ENCODE measurements at regions not wholly inside any gene's neighbourhood (a gene's known extent, or its start where the extent isn't known, plus 50 kb on each side); places are given as distances from the start of the nearest gene placed in this dataset.

GRCh38 chr3:113055961-113056360 lies 65.2 kb downstream of the GTPBP8 start:
- WGBS: 83% methylated on average over 5 of the region's 5 CpGs
- TF ChIP-seq HNF4A (conservative IDR thresholded peaks at IDR 0.05) (no peak), SP1 (IDR thresholded peaks at IDR 0.05) (no peak)
- Histone ChIP-seq H3K9me3 (ENCODE audit: control insufficient read depth in 4 of 4, low read length in 3 of 4) (no peaks in the 10 kb centered on the region), H3K27ac (ENCODE audit: low read depth in 1 of 2, low read length in 2 of 2) (no peak overlapping the region), H3K36me3 (ENCODE audit: control insufficient read depth in 4 of 4, insufficient read depth in 3 of 4, low read depth in 1 of 4, low read length in 3 of 4) (no peaks in the 10 kb centered on the region), H3K4me1 (ENCODE audit: control insufficient read depth in 4 of 4, insufficient read depth in 4 of 4, low read length in 3 of 4) (peaks cover 2 to 3% (median 3%) of the 10 kb centered on the region in 4 donors), H3K9ac (ENCODE audit: low read depth in 1 of 2, low read length in 2 of 2) (no peak overlapping the region), H3K4me3 (ENCODE audit: low read depth in 1 of 3, low read length in 3 of 3) (no peak overlapping the region), H3K27me3 (ENCODE audit: control insufficient read depth in 4 of 4, insufficient read depth in 4 of 4, low read length in 3 of 4) (no peaks in the 10 kb centered on the region)
- no peak for DNase-seq (ENCODE audit: low spot score)

DNA sequence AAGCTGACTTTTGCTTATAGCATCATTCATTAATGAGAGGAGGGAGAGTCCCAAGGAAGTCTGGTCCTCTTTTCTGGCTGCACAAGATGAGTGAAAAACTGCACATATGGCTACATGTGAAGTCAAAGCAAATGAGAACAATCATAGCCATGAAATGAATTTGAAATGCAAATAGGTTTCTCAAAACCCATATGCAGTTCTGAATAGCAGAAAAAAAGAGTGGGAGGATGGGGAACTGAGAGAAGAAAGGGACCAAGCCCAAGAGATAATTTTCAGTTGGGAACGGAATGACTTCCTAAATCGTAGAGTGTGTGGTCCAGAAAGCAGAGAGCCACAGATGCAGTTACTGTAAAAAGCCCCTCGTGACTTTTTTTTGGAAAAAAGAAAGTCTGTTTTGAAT lies 66.3 kb downstream of the GTPBP8 start:
- Histone ChIP-seq H3K4me3 (ENCODE audit: low read depth in 1 of 3, low read length in 3 of 3) (no peak overlapping the region), H3K9me3 (ENCODE audit: control insufficient read depth in 4 of 4, low read length in 3 of 4) (no peaks in the 10 kb centered on the region), H3K9ac (ENCODE audit: low read depth in 1 of 2, low read length in 2 of 2) (no peak overlapping the region), H3K27me3 (ENCODE audit: control insufficient read depth in 4 of 4, insufficient read depth in 4 of 4, low read length in 3 of 4) (no peaks in the 10 kb centered on the region), H3K4me1 (ENCODE audit: control insufficient read depth in 4 of 4, insufficient read depth in 4 of 4, low read length in 3 of 4) (peaks cover 0 to 3% (median 3%) of the 10 kb centered on the region in 4 donors), H3K36me3 (ENCODE audit: control insufficient read depth in 4 of 4, insufficient read depth in 3 of 4, low read depth in 1 of 4, low read length in 3 of 4) (no peaks in the 10 kb centered on the region), H3K27ac (ENCODE audit: low read depth in 1 of 2, low read length in 2 of 2) (no peak overlapping the region)
- 79% methylated on average over 3 of the region's 3 CpGs for WGBS
- no peak for DNase-seq (ENCODE audit: low spot score)
- TF ChIP-seq EGR1 (IDR thresholded peaks at IDR 0.05; ENCODE audit: low read depth in 2 of 2) (no peak), GABPA (IDR thresholded peaks at IDR 0.05 in 1 of 2, conservative IDR thresholded peaks at IDR 0.05 in 1 of 2) (no peak), ATF3 (IDR thresholded peaks at IDR 0.05) (no peak), FOXA2 (IDR thresholded peaks at IDR 0.05) (no peak), NR2F2 (IDR thresholded peaks at IDR 0.05) (no peak), MAX (IDR thresholded peaks at IDR 0.05) (no peak), RXRA (IDR thresholded peaks at IDR 0.05) (no peak), JUND (IDR thresholded peaks at IDR 0.05) (no peak), ZBTB33 (IDR thresholded peaks at IDR 0.05) (no peak), FOXA1 (IDR thresholded peaks at IDR 0.05) (no peak), TAF1 (conservative IDR thresholded peaks at IDR 0.05) (no peak), RAD21 (IDR thresholded peaks at IDR 0.05) (no peak), YY1 (IDR thresholded peaks at IDR 0.05) (no peak)
- TF ChIP-seq, protein P1, sequence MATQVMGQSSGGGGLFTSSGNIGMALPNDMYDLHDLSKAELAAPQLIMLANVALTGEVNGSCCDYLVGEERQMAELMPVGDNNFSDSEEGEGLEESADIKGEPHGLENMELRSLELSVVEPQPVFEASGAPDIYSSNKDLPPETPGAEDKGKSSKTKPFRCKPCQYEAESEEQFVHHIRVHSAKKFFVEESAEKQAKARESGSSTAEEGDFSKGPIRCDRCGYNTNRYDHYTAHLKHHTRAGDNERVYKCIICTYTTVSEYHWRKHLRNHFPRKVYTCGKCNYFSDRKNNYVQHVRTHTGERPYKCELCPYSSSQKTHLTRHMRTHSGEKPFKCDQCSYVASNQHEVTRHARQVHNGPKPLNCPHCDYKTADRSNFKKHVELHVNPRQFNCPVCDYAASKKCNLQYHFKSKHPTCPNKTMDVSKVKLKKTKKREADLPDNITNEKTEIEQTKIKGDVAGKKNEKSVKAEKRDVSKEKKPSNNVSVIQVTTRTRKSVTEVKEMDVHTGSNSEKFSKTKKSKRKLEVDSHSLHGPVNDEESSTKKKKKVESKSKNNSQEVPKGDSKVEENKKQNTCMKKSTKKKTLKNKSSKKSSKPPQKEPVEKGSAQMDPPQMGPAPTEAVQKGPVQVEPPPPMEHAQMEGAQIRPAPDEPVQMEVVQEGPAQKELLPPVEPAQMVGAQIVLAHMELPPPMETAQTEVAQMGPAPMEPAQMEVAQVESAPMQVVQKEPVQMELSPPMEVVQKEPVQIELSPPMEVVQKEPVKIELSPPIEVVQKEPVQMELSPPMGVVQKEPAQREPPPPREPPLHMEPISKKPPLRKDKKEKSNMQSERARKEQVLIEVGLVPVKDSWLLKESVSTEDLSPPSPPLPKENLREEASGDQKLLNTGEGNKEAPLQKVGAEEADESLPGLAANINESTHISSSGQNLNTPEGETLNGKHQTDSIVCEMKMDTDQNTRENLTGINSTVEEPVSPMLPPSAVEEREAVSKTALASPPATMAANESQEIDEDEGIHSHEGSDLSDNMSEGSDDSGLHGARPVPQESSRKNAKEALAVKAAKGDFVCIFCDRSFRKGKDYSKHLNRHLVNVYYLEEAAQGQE (IDR thresholded peaks at IDR 0.05): no peak
- TF ChIP-seq, protein P2, sequence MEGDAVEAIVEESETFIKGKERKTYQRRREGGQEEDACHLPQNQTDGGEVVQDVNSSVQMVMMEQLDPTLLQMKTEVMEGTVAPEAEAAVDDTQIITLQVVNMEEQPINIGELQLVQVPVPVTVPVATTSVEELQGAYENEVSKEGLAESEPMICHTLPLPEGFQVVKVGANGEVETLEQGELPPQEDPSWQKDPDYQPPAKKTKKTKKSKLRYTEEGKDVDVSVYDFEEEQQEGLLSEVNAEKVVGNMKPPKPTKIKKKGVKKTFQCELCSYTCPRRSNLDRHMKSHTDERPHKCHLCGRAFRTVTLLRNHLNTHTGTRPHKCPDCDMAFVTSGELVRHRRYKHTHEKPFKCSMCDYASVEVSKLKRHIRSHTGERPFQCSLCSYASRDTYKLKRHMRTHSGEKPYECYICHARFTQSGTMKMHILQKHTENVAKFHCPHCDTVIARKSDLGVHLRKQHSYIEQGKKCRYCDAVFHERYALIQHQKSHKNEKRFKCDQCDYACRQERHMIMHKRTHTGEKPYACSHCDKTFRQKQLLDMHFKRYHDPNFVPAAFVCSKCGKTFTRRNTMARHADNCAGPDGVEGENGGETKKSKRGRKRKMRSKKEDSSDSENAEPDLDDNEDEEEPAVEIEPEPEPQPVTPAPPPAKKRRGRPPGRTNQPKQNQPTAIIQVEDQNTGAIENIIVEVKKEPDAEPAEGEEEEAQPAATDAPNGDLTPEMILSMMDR (IDR thresholded peaks at IDR 0.05; ENCODE audit: low read depth, low read length, missing input control): no peak
